ENCODE measurements at regions not wholly inside any gene's neighbourhood (a gene's known extent, or its start where the extent isn't known, plus 50 kb on each side); places are given as distances from the start of the nearest gene placed in this dataset.
"Not testable (repeated sequence)": the region's sequence is repeated elsewhere in the genome, so short reads cannot be mapped to it uniquely, and the experiment has no call there.

GRCh38 chr1:61028136-61028535 is 54.2 kb upstream of the NFIA start:
- TF ChIP-seq CTCF (IDR thresholded peaks at IDR 0.05): no peak
- no peaks in the 10 kb centered on the region for H3K27me3 ChIP-seq (ENCODE audit: control insufficient read depth, insufficient read depth, low read length)
- no peaks in the 10 kb centered on the region for H3K9me3 ChIP-seq (ENCODE audit: control insufficient read depth, low read length)
- no peak overlapping the region for H2AFZ ChIP-seq
- no peak overlapping the region for H3K27ac ChIP-seq
- no peak overlapping the region for H3K4me3 ChIP-seq (ENCODE audit: low read depth, low read length)
- no peaks in the 10 kb centered on the region for H3K36me3 ChIP-seq (ENCODE audit: control insufficient read depth, insufficient read depth, low read length)
- H3K4me1 ChIP-seq: no peaks in the 10 kb centered on the region
- H3K79me2 ChIP-seq: no peaks in the 10 kb centered on the region
- no peak overlapping the region for H3K9ac ChIP-seq
- H3K4me2 ChIP-seq (ENCODE audit: low read length): no peak overlapping the region

- H3K27me3 ChIP-seq (ENCODE audit: control insufficient read depth, insufficient read depth, low read length); H3K79me2 ChIP-seq; H3K36me3 ChIP-seq (ENCODE audit: control insufficient read depth, insufficient read depth, low read length); H3K4me1 ChIP-seq; H3K4me3 ChIP-seq (ENCODE audit: low read depth, low read length); H3K9me3 ChIP-seq (ENCODE audit: control insufficient read depth, low read length); H3K4me2 ChIP-seq (ENCODE audit: low read length); H3K27ac ChIP-seq; H2AFZ ChIP-seq; H3K9ac ChIP-seq: not testable (repeated sequence)
Measured at GRCh38 chr1:61018068-61018467, 64.3 kb upstream of the NFIA start.

GRCh38 chr1:61017651-61018050 is 64.7 kb upstream of the NFIA start:
- Histone ChIP-seq H3K27me3 (ENCODE audit: control insufficient read depth, insufficient read depth, low read length) (no peaks in the 10 kb centered on the region), H3K4me2 (ENCODE audit: low read length) (no peak overlapping the region), H3K4me1 (no peaks in the 10 kb centered on the region), H3K79me2 (no peaks in the 10 kb centered on the region), H3K9ac (no peak overlapping the region), H3K9me3 (ENCODE audit: control insufficient read depth, low read length) (no peaks in the 10 kb centered on the region), H3K27ac (no peak overlapping the region), H3K4me3 (ENCODE audit: low read depth, low read length) (no peak overlapping the region), H3K36me3 (ENCODE audit: control insufficient read depth, insufficient read depth, low read length) (no peaks in the 10 kb centered on the region), H2AFZ (no peak overlapping the region)
- TF ChIP-seq CTCF (IDR thresholded peaks at IDR 0.05): no peak

- H3K4me2 ChIP-seq (ENCODE audit: low read length): no peak overlapping the region
- no peak overlapping the region for H2AFZ ChIP-seq
- H3K36me3 ChIP-seq (ENCODE audit: control insufficient read depth, insufficient read depth, low read length): no peaks in the 10 kb centered on the region
- H3K9ac ChIP-seq: no peak overlapping the region
- H3K4me1 ChIP-seq: no peaks in the 10 kb centered on the region
- H3K27me3 ChIP-seq (ENCODE audit: control insufficient read depth, insufficient read depth, low read length): no peaks in the 10 kb centered on the region
- no peaks in the 10 kb centered on the region for H3K9me3 ChIP-seq (ENCODE audit: control insufficient read depth, low read length)
- H3K79me2 ChIP-seq: no peaks in the 10 kb centered on the region
- no peak for TF ChIP-seq CTCF (IDR thresholded peaks at IDR 0.05)
- no peak overlapping the region for H3K27ac ChIP-seq
- no peak overlapping the region for H3K4me3 ChIP-seq (ENCODE audit: low read depth, low read length)
Measured at GRCh38 chr1:61013946-61014667, 68.3 kb upstream of the NFIA start.

- no peaks in the 10 kb centered on the region for H3K36me3 ChIP-seq (ENCODE audit: control insufficient read depth, insufficient read depth, low read length)
- H3K79me2 ChIP-seq: no peaks in the 10 kb centered on the region
- no peaks in the 10 kb centered on the region for H3K27me3 ChIP-seq (ENCODE audit: control insufficient read depth, insufficient read depth, low read length)
- no peak overlapping the region for H3K4me3 ChIP-seq (ENCODE audit: low read depth, low read length)
- H3K27ac ChIP-seq: no peak overlapping the region
- H3K9me3 ChIP-seq (ENCODE audit: control insufficient read depth, low read length): no peaks in the 10 kb centered on the region
- H3K4me1 ChIP-seq: no peaks in the 10 kb centered on the region
- no peak for TF ChIP-seq CTCF (IDR thresholded peaks at IDR 0.05)
- H2AFZ ChIP-seq: no peak overlapping the region
- no peak overlapping the region for H3K9ac ChIP-seq
- no peak overlapping the region for H3K4me2 ChIP-seq (ENCODE audit: low read length)
Measured at GRCh38 chr1:61013189-61013945, 69.0 kb upstream of the NFIA start.
